RWPE2 (cell line): ENCODE measurements at regions not wholly inside any gene's neighbourhood (a gene's known extent, or its start where the extent isn't known, plus 50 kb on each side); places are given as distances from the start of the nearest gene placed in this dataset.

Experiments
- ATAC-seq: fragments of 200-7000 bp; cut with Tn5 transposase; 3 replicates; pipeline ENCODE4 v1.9.1; 2021; ENCODE audit warnings: low read depth
- DNase-seq: peaks from one replicate; pipeline ENCODE4 v3.0.0-alpha.2; 2020; ENCODE audit warnings: low spot score
- H3K27ac ChIP-seq: fragments of 450-650 bp; 2 replicates; pipeline ENCODE4 v1.5.1; 2017; ENCODE audit warnings: mild to moderate bottlenecking; ENCODE audit not compliant: poor library complexity, severe bottlenecking
- H3K27me3 ChIP-seq: fragments of 250-450 bp; sonication (Bioruptor Pico); 2 replicates; pipeline ENCODE4 v1.5.1; 2021; ENCODE audit warnings: mild to moderate bottlenecking, moderate library complexity; ENCODE audit not compliant: insufficient read depth, poor library complexity, severe bottlenecking
- H3K36me3 ChIP-seq: fragments of 250-450 bp; sonication (Bioruptor Pico); 2 replicates; pipeline ENCODE4 v1.5.1; 2020; ENCODE audit warnings: low read depth, mild to moderate bottlenecking, moderate library complexity
- H3K4me1 ChIP-seq: fragments of 250-450 bp; sonication (Bioruptor Pico); 2 replicates; pipeline ENCODE4 v1.5.1; 2021; ENCODE audit warnings: mild to moderate bottlenecking, moderate library complexity; ENCODE audit not compliant: insufficient read depth, poor library complexity, severe bottlenecking
- H3K4me3 ChIP-seq: fragments of 250-450 bp; sonication (Bioruptor Pico); 2 replicates; pipeline ENCODE4 v1.5.1; 2021; ENCODE audit warnings: mild to moderate bottlenecking, moderate library complexity; ENCODE audit not compliant: severe bottlenecking
- H3K9me3 ChIP-seq: fragments of 250-450 bp; sonication (Bioruptor Pico); 2 replicates; pipeline ENCODE4 v1.5.1; 2021; ENCODE audit warnings: mild to moderate bottlenecking, moderate library complexity; ENCODE audit not compliant: severe bottlenecking
- CTCF ChIP-seq: fragments of 450-650 bp; IDR thresholded peaks from one replicate; pipeline ENCODE4 v1.5.1; 2017; ENCODE audit warnings: mild to moderate bottlenecking, moderate library complexity; ENCODE audit not compliant: poor library complexity, severe bottlenecking

GRCh38 chr12:23474438-23474976 lies 475.0 kb downstream of the SOX5 start:
- no peak overlapping the region for H3K4me3 ChIP-seq
- DNase-seq (no peak), ATAC-seq (no peak)
- H3K4me1 ChIP-seq = peaks cover 6% of the 10 kb centered on the region
- H3K27ac ChIP-seq = no peak overlapping the region
- no peaks in the 10 kb centered on the region for H3K27me3 ChIP-seq
- no peaks in the 10 kb centered on the region for H3K9me3 ChIP-seq
- H3K36me3 ChIP-seq = no peaks in the 10 kb centered on the region
- no peak for TF ChIP-seq CTCF
